ENCODE measurements at regions not wholly inside any gene's neighbourhood (a gene's known extent, or its start where the extent isn't known, plus 50 kb on each side); places are given as distances from the start of the nearest gene placed in this dataset.

GRCh38 chr2:66661253-66662173 is 226.6 kb downstream of the MEIS1 start:
- no peak for DNase-seq (ENCODE audit: low read depth in 2 of 2)

GRCh38 chr2:66665124-66665984 is 230.4 kb downstream of the MEIS1 start:
- H3K4me3 ChIP-seq (replicated peaks in 1 of 2; ENCODE audit: low read depth in 2 of 2, low read length in 2 of 2), result no peak overlapping the region
- DNase-seq (ENCODE audit: low read depth in 2 of 2), result peak in 1 of 2 donors; percentile 8
- TF ChIP-seq CTCF (IDR thresholded peaks at IDR 0.05; ENCODE audit: low read depth, low read length), result no peak

More at GRCh38 chr2:66661253-66662173, 226.6 kb downstream of the MEIS1 start:
- no peak for TF ChIP-seq CTCF (IDR thresholded peaks at IDR 0.05; ENCODE audit: low read depth, low read length)
- H3K4me3 ChIP-seq (replicated peaks in 1 of 2; ENCODE audit: low read depth in 2 of 2, low read length in 2 of 2), result no peak overlapping the region

GRCh38 chr2:66667301-66667700 is 232.4 kb downstream of the MEIS1 start:
- TF ChIP-seq CTCF (IDR thresholded peaks at IDR 0.05; ENCODE audit: low read depth, low read length), result no peak
- DNase-seq (ENCODE audit: low read depth in 2 of 2), result no peak
- no peak overlapping the region for H3K4me3 ChIP-seq (replicated peaks in 1 of 2; ENCODE audit: low read depth in 2 of 2, low read length in 2 of 2)

GRCh38 chr2:66673286-66673685 is 238.4 kb downstream of the MEIS1 start:
- no peak for TF ChIP-seq CTCF (IDR thresholded peaks at IDR 0.05; ENCODE audit: low read depth, low read length)
- no peak overlapping the region for H3K4me3 ChIP-seq (replicated peaks in 1 of 2; ENCODE audit: low read depth in 2 of 2, low read length in 2 of 2)
- DNase-seq (ENCODE audit: low read depth in 2 of 2), result no peak

- no peak for DNase-seq (ENCODE audit: low read depth in 2 of 2)
- TF ChIP-seq CTCF (IDR thresholded peaks at IDR 0.05; ENCODE audit: low read depth, low read length), result no peak
- H3K4me3 ChIP-seq (replicated peaks in 1 of 2; ENCODE audit: low read depth in 2 of 2, low read length in 2 of 2), result no peak overlapping the region
Measured at GRCh38 chr2:66674087-66674486, 239.2 kb downstream of the MEIS1 start.

GRCh38 chr2:66675591-66675990 is 240.7 kb downstream of the MEIS1 start:
- TF ChIP-seq CTCF (IDR thresholded peaks at IDR 0.05; ENCODE audit: low read depth, low read length), result no peak
- DNase-seq (ENCODE audit: low read depth in 2 of 2), result no peak
- no peak overlapping the region for H3K4me3 ChIP-seq (replicated peaks in 1 of 2; ENCODE audit: low read depth in 2 of 2, low read length in 2 of 2)
